ENCODE measurements at regions not wholly inside any gene's neighbourhood (a gene's known extent, or its start where the extent isn't known, plus 50 kb on each side); places are given as distances from the start of the nearest gene placed in this dataset.

- no peak overlapping the region for H3K4me3 Mint-ChIP-seq
- TF ChIP-seq CTCF (IDR thresholded peaks at IDR 0.05; ENCODE audit: unreplicated experiment in 3 of 3): no peak
- H3K4me1 Mint-ChIP-seq: no peaks in the 10 kb centered on the region
- H3K27ac Mint-ChIP-seq: no peak overlapping the region
- peaks cover 5% of the 10 kb centered on the region for H3K27me3 Mint-ChIP-seq (ENCODE audit: low read depth)
- H3K9me3 Mint-ChIP-seq: peaks cover 32% of the 10 kb centered on the region
- no peaks in the 10 kb centered on the region for H3K36me3 Mint-ChIP-seq (ENCODE audit: low read depth)
Measured at GRCh38 chr10:29932991-29933390, 126.4 kb downstream of the JCAD start.

- Mint-ChIP-seq H3K4me3 (no peak overlapping the region), H3K27ac (no peak overlapping the region), H3K4me1 (peaks cover 7% of the 10 kb centered on the region), H3K27me3 (ENCODE audit: low read depth) (peaks cover 5% of the 10 kb centered on the region), H3K36me3 (ENCODE audit: low read depth) (no peaks in the 10 kb centered on the region), H3K9me3 (peaks cover 37% of the 10 kb centered on the region)
- TF ChIP-seq CTCF (IDR thresholded peaks at IDR 0.05; ENCODE audit: unreplicated experiment in 3 of 3): no peak
Measured at GRCh38 chr10:29931833-29932232, 127.6 kb downstream of the JCAD start.

GRCh38 chr10:29929006-29929405 lies 130.4 kb downstream of the JCAD start:
- Mint-ChIP-seq H3K9me3 (peaks cover 46% of the 10 kb centered on the region), H3K27ac (no peak overlapping the region), H3K36me3 (ENCODE audit: low read depth) (no peaks in the 10 kb centered on the region), H3K27me3 (ENCODE audit: low read depth) (no peaks in the 10 kb centered on the region), H3K4me1 (peaks cover 28% of the 10 kb centered on the region), H3K4me3 (no peak overlapping the region)
- TF ChIP-seq CTCF (IDR thresholded peaks at IDR 0.05; ENCODE audit: unreplicated experiment in 3 of 3): no peak

- no peak overlapping the region for H3K4me3 Mint-ChIP-seq
- peaks cover 47% of the 10 kb centered on the region for H3K4me1 Mint-ChIP-seq
- TF ChIP-seq CTCF (IDR thresholded peaks at IDR 0.05; ENCODE audit: unreplicated experiment in 3 of 3): peak in 2 of 3 experiments; percentile 31 to 47
- H3K27ac Mint-ChIP-seq: peak overlapping the region in 1 of 3 experiments; percentile 41
- no peaks in the 10 kb centered on the region for H3K27me3 Mint-ChIP-seq (ENCODE audit: low read depth)
- H3K9me3 Mint-ChIP-seq: peaks cover 40% of the 10 kb centered on the region
- H3K36me3 Mint-ChIP-seq (ENCODE audit: low read depth): no peaks in the 10 kb centered on the region
Measured at GRCh38 chr10:29926693-29927048, 132.7 kb downstream of the JCAD start.

- Mint-ChIP-seq H3K36me3 (ENCODE audit: low read depth) (no peaks in the 10 kb centered on the region), H3K4me1 (peaks cover 47% of the 10 kb centered on the region), H3K9me3 (peaks cover 37% of the 10 kb centered on the region), H3K4me3 (no peak overlapping the region), H3K27ac (peak overlapping the region; percentile 16 to 43 (median 41)), H3K27me3 (ENCODE audit: low read depth) (no peaks in the 10 kb centered on the region)
- TF ChIP-seq CTCF (IDR thresholded peaks at IDR 0.05; ENCODE audit: unreplicated experiment in 3 of 3): no peak
Measured at GRCh38 chr10:29925771-29926692, 133.4 kb downstream of the JCAD start.

- Mint-ChIP-seq H3K36me3 (ENCODE audit: low read depth) (no peaks in the 10 kb centered on the region), H3K4me1 (peaks cover 58% of the 10 kb centered on the region), H3K9me3 (peaks cover 25% of the 10 kb centered on the region), H3K27ac (peak overlapping the region in 1 of 3 experiments; percentile 60), H3K27me3 (ENCODE audit: low read depth) (no peaks in the 10 kb centered on the region), H3K4me3 (no peak overlapping the region)
- TF ChIP-seq CTCF (IDR thresholded peaks at IDR 0.05; ENCODE audit: unreplicated experiment in 3 of 3): no peak
Measured at GRCh38 chr10:29924436-29924835, 134.9 kb downstream of the JCAD start.

All from nephron (organoid).